ENCODE measurements at regions not wholly inside any gene's neighbourhood (a gene's known extent, or its start where the extent isn't known, plus 50 kb on each side); places are given as distances from the start of the nearest gene placed in this dataset.
A peak's percentile ranks its signal among the peaks of the same experiment; 100 is the strongest.
"Not testable (repeated sequence)": the region's sequence is repeated elsewhere in the genome, so short reads cannot be mapped to it uniquely, and the experiment has no call there.

DNA sequence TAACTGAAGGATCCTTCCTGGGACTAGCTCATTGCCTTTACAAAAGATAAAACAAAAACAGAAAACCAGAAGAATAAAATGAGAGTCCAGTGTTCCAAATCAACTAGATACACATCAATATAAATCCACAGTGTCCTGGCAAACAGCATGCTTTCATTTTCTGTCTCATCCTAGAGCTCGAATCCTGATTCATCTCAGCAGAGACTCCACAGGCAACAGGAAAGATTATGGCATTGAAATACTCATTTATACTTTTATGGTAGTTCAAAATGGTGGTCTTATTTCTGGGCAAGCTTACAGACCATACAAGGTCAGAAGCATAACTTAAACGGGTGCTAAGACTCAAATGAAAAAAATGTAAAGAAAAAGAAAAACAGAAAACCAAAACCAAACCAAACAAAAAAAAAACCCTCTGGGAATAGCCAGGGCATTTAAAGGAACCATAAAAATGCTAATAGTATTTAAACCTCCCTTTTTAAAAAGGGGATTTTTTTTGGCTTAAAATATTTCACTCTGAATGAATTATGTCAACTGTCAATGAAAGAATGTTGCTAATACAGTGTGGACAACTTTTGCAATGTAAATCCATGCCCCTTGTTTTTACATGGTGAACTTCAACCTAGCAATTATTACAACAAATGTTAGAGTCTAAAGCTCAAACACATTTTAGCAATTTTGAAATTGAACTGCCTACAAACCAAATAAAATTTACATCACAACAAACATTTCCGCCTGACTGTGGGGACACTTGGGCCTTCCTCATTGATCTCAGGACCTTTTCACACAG, 57.9 kb downstream of the GPR101 start:
- DNase-seq, result no peak

DNA sequence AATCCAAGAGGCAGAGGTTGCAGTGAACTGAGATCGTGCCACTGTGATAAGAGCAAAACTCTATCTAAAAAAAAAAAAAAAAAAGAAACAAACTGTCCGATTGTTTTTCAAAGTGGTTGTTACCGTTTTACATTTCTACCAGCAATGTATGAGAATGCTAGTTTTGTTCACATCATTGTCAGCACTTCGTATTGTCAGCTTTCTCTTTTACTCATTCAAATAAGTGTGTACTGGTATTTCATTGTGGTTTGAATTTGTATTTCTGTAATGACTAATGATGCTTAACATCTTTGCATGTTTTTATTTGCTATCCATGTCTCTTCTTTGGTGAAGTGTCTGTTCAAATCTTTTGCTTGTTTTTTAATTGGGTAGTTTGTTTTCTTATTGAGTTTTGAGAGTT, 65.8 kb downstream of the GPR101 start:
- DNase-seq, result no peak

DNA sequence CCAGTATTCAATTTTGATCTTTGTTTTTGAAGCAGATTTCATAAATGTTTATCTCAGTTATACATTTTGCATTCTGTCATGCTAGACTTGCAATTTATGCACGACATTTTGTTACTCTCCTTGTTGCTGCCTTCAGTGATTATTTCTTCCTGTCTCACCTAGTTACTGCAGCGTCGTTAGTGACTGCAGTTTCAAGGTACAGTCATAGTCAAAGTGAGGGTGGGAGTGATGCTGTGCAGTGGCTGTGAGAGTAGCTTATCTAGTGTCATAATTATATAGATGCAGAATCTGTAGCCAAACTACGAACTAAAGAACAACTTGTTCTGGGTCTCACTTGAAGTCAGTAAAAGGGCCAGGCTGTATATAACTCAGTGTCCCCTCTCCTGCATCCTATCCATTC, 69.8 kb downstream of the GPR101 start:
- DNase-seq, result no peak

DNA sequence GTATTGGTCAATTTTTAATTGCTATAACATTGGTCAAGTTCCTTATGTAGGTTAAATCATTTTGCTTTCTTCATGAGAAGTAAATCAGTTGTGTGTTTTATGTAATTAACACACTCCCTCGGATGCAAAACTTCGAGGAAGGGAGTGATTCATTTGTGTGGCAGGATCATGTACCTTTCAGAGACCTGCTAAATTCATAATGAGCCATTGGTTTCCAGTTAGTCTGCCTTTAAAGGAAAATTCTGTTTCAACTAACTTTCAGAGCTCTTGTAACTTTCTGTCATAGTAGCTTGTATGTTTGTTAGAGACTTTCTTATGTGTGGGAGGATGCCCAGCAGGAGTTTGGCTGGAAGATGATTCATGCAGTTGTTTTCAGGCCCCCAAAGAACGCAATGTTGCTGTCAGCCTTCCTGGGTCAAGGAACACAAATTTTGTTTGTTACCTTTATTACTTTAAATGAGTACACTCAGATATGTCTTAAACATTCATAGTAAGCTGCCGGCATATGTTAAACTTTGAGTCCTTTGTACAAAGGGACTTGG, 72.1 kb downstream of the GPR101 start:
- DNase-seq, result no peak

DNA sequence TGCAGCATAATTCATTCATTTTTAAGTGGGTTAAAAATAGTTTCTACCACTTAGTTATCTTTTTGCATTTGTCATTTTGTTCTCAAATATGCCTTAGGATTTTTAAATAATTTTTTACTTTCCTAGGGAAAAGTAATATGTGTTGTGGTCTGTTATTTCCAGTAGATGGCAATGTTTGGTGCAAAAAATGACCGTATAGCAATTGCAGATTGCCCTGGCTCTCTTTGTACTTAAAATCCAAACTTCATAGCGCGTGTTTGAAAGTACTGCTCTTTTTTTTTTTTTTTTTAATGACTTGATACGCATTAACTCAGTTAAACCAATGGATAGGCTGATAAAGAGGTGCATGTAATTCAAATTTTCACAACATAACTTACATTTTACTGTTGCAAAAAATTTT, 74.4 kb upstream of the RBMX start:
- peak; percentile 37 for DNase-seq

DNA sequence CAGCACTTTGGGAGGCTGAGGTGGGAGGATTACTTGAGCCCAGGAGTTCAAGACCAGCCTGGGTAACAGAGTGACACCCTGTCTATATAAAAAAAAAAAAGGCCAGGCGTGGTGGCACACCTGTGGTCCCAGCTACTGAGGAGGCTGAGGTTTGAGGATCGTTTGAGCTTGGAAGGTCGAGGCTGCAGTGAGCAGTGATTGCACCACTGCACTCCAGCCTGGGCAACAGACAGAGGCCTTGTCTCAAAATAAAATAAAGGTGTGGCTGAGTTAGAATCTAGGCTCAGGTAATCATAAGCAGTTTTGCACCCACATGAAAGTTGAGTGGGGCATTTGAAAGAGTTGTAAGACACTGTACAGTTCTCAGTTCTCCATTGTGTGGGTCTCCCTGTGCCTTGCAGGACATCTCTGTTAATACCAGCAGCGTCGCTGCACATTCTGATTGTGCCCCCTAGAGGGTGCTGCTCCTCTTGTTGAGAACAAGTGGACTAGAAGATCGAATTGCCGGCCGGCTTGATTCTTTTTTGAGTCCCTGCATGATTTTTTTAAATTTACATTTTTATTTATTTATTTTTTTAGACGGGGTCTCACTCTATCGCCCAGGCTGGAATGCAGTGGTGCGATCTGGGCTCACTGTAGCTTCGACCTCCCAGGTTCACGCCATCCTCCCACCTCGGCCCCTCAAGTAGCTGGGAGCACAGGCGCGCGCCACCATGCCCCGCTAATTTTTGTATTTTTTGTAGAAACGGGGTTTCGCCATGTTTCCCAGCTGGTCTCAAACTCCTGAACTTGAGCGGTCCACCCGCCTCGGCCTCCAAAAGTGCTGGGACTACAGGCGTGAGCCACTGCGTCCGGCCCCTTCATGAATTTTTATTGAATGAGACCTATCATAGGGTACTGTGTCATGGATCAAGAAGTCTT, 73.6 kb upstream of the RBMX start:
- DNase-seq, result peak; percentile 60

DNA sequence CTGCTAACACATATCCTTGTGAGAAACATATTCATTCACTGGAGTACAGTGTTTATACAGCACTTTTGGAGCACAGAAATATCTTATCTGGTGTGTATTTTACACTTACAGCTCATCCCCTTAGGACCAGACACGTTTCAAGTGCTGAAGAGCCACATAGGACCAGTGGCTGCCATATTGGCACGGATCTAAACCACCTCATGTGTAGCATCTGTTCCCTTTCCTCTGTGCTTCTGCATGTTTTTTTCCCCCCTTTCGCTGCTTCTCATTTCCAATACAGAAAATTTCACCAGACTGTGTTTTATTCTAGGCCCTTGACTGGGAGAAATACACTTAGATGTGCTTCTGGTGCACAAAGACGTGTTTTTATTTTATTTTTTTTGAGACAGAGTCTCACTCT, 69.7 kb upstream of the RBMX start:
- no peak for DNase-seq

DNA sequence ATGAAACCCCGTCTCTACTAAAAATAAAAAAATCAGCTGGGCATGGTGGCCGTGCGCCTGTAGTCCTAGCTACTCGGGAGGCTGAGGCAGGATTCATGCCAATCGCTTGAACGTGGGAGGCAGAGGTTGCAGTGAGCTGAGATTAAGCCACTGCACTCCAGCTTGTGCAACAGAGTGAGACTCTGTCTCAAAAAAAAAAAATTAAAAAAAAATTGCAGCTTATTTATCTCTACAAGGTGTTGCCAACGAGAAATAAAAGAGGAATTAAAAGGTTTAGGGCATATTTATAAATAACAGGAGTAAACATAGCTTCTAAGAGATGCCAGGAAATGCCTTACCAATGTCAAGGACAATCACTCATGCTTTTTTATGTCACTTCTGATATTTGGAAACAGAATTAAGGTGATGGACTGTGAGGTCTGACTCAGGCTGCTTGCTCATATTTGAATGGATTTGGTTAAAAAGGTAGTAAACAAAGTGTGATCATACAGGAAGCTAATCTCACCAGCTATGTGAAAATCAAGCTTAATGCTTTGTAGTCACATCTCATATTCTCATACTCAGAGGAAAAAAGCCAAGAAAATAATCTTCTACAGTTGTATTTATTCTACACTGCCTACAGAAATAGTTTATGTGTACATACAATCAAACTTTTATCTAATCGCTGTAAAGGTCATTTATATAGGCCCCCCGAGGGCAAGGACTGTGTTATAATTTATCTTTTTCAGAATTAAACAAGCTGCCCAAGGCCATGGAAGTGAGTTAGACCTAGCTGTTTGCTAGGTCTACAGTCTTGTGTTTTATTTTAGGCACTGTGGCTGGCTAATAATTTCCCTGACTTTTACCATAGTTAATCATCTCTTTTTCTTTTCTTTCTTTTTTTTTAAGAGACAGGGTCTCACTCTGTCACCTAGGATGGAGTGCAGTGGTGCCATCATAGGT, 61.1 kb upstream of the RBMX start:
- no peak for DNase-seq

DNA sequence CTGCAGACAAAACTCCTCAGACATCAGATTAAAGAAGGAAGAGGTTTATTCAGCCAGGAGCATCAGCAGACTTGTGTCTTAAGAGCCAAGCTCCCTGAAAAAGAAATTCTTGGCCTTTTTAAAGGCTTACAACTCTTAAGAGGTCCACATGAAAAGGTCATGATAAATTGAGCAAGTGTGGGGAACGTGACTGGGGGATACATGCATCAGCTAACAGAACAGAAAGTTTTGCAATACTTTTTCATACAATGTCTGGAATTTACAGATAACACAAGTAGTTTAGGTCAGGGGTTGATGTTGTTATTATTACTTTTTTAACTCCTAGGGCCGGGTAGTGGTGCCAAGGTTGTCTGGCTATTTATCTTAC, 55.6 kb upstream of the RBMX start:
- no peak for DNase-seq

DNA sequence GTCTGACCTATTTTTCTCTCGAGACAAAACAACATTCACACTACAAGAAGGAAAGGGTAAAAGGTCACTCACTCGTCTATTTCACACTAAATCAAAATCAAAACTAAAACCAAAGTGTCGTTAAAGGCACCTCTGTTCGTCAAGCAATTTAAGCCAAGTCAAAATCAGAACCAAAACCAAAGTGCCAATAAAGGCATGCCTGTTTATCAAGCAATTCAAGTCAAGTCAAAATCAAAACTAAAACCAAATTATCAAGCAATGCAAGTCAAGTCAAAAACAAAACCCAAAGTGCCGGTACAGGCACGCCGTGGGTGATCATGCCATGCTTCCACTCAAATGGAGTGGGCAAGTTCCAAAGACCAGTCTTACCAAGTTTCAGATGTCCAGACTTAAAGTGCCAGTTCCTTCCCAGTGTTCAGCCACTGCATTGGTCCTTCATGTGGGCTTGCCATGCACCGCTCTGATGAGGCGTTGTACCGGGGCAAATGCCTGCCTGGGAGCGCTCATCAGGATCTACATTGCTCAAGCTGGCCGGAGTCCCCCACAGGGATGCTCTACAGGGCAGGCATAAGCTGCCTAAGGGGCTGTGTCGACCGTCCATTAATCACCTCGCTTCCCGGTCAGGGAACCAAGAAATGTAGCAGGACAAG, 55.1 kb upstream of the RBMX start:
- DNase-seq, result not testable (repeated sequence)

DNA sequence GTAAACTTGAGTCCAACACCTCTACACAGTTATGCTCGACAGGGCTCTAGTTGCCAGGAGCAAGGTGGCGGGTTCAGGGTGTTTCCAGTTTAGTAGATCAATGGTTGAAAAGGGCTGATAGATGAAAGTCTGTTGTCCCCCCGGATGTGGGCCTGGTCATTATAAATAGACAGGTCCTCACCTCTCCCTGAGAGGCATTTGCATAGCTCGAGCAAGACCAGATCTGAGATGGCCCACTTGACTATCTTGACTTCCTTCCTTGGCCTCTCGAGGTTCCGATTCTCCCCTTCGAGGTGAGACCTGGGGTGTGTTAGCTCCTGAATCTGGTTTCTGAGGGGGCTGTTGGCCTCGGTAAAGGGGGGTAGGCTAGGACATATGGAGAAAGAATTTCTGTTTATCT, 54.1 kb upstream of the RBMX start:
- DNase-seq, result not testable (repeated sequence)

DNA sequence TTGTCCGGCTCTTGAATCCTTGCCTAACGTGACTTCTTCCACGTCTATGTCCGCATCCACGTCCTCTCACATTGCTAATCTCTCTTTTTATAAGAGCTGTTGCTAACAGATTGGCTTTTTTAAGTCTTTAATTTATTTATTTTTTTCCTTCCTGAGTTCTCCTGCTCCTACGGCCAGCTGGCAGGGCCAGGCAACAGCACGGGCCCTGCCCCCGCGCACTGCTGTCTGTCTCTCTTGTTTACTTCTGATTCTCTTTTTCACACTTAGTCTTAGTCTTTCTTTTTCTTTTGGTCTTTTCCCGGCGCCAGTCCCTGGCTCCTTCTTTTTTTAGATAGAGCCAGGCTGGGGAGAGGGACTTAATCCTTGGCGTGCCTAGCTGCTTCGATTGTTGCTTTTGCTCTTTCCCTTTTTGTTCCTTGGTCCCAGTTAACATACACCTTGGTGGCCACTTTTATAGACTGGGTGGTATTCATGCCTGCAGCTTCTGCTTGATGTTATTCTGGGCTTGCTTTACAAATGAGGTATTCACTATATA, 53.2 kb upstream of the RBMX start:
- DNase-seq, result no peak

DNA sequence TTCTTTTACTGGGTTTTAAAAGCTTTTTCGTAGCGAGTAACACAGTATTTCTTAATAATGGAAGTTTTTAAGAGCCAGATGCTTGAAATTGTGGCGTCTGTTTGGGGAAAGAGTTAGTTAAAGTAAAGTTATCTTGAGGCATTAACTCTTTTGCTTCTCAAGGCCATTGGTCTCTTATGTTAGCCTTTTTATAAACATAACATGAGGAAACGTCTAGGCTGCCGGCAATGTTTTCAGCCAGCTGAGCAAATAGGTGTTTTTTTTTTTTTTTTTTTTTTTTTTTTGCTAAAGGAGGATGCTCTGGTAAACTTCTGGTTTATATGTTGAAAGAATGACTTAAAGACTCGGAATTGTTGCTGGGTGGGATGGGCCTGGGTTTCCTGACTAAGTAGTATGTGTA, 51.1 kb upstream of the RBMX start:
- DNase-seq, result no peak

Measured in tongue (tissue), 1 donor.